Heart left ventricle (tissue), 13 donors: ENCODE measurements at regions not wholly inside any gene's neighbourhood (a gene's known extent, or its start where the extent isn't known, plus 50 kb on each side); places are given as distances from the start of the nearest gene placed in this dataset.

Experiments used
- CTCF ChIP-seq, 12 donors: fragments of 200-600 bp; sonication (generic) in 4 of 12; IDR thresholded peaks; one replicate each; pipeline versions ENCODE4 v1.5.0 to v1.8.0; 2018 to 2022; ENCODE audit warnings: antibody characterized with exemption in 12 of 12, mild to moderate bottlenecking in 5 of 12
- POLR2A ChIP-seq, 2 donors: fragments of 450-650 bp; IDR thresholded peaks; one replicate each; pipeline ENCODE4 v1.6.1; 2017; ENCODE audit warnings: antibody characterized with exemption in 2 of 2, mild to moderate bottlenecking in 2 of 2, moderate library complexity in 2 of 2
- donor health status: ischemic (EF 13 %, LVEDD 7.1; RV severe dilation, severe dysfunction).
- donor health status: DM: no; HTN: yes; CAD: no.
- donor health status: DM: no; HTN: no; CAD: no.
- donor health status: ischemic (EF 25% LVEDD 6.9; RV normal size, moderate dysfunction).
- donor health status: ischemic (EF 25% LVEDD 5.7; RV mildly dilated, moderate dysfunction).
- donor health status: ischemic (EF 35%, LVEDD 5.7; RV mildly dilated, moderate dysfunction).
- donor health status: nonischemic (EF 11% LVEDD 7.7; RV severe dilation, severe dysfunction).
- donor health status: DM: yes; HTN: yes; CAD: no.
- donor health status: PGD.
- donor health status: ischemic (EF 29% LVEDD 5.4; RV normal size, mild dysfunction).
- donor health status: nonischemic (EF 23%, LVEDD 6.1; RV moderate dilation, normal function).

- TF ChIP-seq POLR2A (IDR thresholded peaks at IDR 0.05): no peak
- no peak for TF ChIP-seq CTCF (IDR thresholded peaks at IDR 0.05)
Measured at GRCh38 chr3:166085164-166085856, 248.1 kb upstream of the BCHE start.
